ENCODE measurements at regions not wholly inside any gene's neighbourhood (a gene's known extent, or its start where the extent isn't known, plus 50 kb on each side); places are given as distances from the start of the nearest gene placed in this dataset.

- H3K23ac ChIP-seq (ENCODE audit: insufficient read length, low read depth, low read length): no peak overlapping the region
- H4K5ac ChIP-seq (ENCODE audit: insufficient read length, low read depth, low read length): no peak overlapping the region
- no peak overlapping the region for H3K14ac ChIP-seq (ENCODE audit: insufficient read depth, low read length)
- H3T11ph ChIP-seq (ENCODE audit: low read length): no peak overlapping the region
- no peaks in the 10 kb centered on the region for H3K79me2 ChIP-seq (ENCODE audit: insufficient read depth, low read length)
- H3K4me1 Mint-ChIP-seq: no peaks in the 10 kb centered on the region
- H3K4me3 Mint-ChIP-seq: no peak overlapping the region
- no peaks in the 10 kb centered on the region for H3K79me1 ChIP-seq (ENCODE audit: insufficient read depth, low read depth, low read length, poor library complexity, severe bottlenecking)
- H3K27me3 ChIP-seq (ENCODE audit: insufficient read depth, low read length): no peaks in the 10 kb centered on the region
- H4K20me1 ChIP-seq (ENCODE audit: control insufficient read depth, insufficient read depth, insufficient read length): no peaks in the 10 kb centered on the region
- H3K9ac ChIP-seq (ENCODE audit: extremely low read depth, insufficient read length, low read length): no peak overlapping the region
- H2BK120ac ChIP-seq (ENCODE audit: low read depth, low read length, poor library complexity, severe bottlenecking): no peak overlapping the region
- H3K9me3 Mint-ChIP-seq: no peaks in the 10 kb centered on the region
- no peak overlapping the region for H2AK5ac ChIP-seq (ENCODE audit: insufficient read length, low read length)
- no peak overlapping the region for H3K27ac Mint-ChIP-seq
- no peak overlapping the region for H3K4me2 ChIP-seq (ENCODE audit: insufficient read depth, insufficient read length, low read length)
- no peaks in the 10 kb centered on the region for H3K36me3 Mint-ChIP-seq (ENCODE audit: insufficient read depth in 1 of 3, low read depth in 3 of 3)
- no peak overlapping the region for H4K91ac ChIP-seq (ENCODE audit: insufficient read length, low read depth, low read length)
- H3K18ac ChIP-seq (ENCODE audit: insufficient read length, low read depth, low read length): no peak overlapping the region
- H2BK15ac ChIP-seq (ENCODE audit: low read depth, low read length): no peak overlapping the region
- no peak overlapping the region for H4K8ac ChIP-seq (replicated peaks; ENCODE audit: insufficient read length, low read depth, low read length)
- H2BK5ac ChIP-seq (ENCODE audit: insufficient read length, low read length): no peak overlapping the region
- no peak for DNase-seq
- no peak overlapping the region for H3K56ac ChIP-seq (ENCODE audit: insufficient read length, low read depth, low read length)
- H3K27ac ChIP-seq (ENCODE audit: insufficient read length, low read depth, low read length): no peak overlapping the region
- no peak overlapping the region for H2AFZ ChIP-seq (ENCODE audit: low read length)
- WGBS (ENCODE audit: extremely low coverage, insufficient read length, low lambda C conversion rate): no CpG with 5 or more reads among the region's 2 CpGs
- no peaks in the 10 kb centered on the region for H3K9me3 ChIP-seq (ENCODE audit: control insufficient read depth, low read depth, low read length)
- H2BK20ac ChIP-seq (ENCODE audit: low read depth, low read length, poor library complexity, severe bottlenecking): no peak overlapping the region
- H3K4me1 ChIP-seq (ENCODE audit: insufficient read depth, low read length): no peaks in the 10 kb centered on the region
- no peak overlapping the region for H3K4ac ChIP-seq (ENCODE audit: low read depth, low read length)
- H3K23me2 ChIP-seq (ENCODE audit: insufficient read length, low read depth, low read length, poor library complexity, severe bottlenecking): no peaks in the 10 kb centered on the region
- H3K27me3 Mint-ChIP-seq (ENCODE audit: low read depth): peaks cover 26% of the 10 kb centered on the region
- no peak overlapping the region for H2BK12ac ChIP-seq (ENCODE audit: insufficient read length, low read depth, low read length)
- no peak for TF ChIP-seq CTCF (conservative IDR thresholded peaks at IDR 0.05)
Observed at GRCh38 chr15:46222826-46223225, 588.0 kb downstream of the SQOR start.

Data from H9 (cell line).